ENCODE measurements at regions not wholly inside any gene's neighbourhood (a gene's known extent, or its start where the extent isn't known, plus 50 kb on each side); places are given as distances from the start of the nearest gene placed in this dataset.

DNA sequence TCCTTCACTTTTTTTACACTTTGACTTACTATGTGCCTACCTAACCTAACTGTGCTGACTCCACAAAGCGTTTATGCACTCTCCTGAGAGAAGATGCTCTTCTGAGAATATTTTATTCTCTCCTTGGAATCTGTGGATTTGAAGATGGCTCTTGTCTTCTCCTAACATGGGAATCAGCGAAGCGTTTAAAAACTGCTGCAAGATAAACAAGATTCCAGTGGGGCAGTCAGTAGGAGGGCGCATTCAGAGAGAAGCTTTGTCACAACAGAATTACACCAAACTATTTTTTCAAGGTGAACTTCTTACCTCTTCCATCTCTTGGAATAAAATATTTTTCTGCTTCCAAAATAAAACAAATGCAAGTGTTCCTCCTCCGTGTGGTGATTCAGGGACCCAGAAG is 113.1 kb downstream of the FOXD2 start:
- H3K9ac ChIP-seq (replicated peaks in 1 of 4; ENCODE audit: extremely low read depth in 1 of 4, low read depth in 3 of 4, low read length in 3 of 4): no peak overlapping the region
- no peak overlapping the region for H2BK120ac ChIP-seq (replicated peaks; ENCODE audit: low read depth, low read length)
- no peaks in the 10 kb centered on the region for H4K20me1 ChIP-seq (replicated peaks in 1 of 2; ENCODE audit: control insufficient read depth in 1 of 2, insufficient read depth in 2 of 2, low read length in 2 of 2)
- H3K23ac ChIP-seq (ENCODE audit: insufficient read length): no peak overlapping the region
- no peaks in the 10 kb centered on the region for H3K9me3 ChIP-seq (ENCODE audit: insufficient read depth in 2 of 2, low read depth in 1 of 2, low read length in 1 of 2)
- H2AK5ac ChIP-seq (ENCODE audit: low read depth, low read length): no peak overlapping the region
- no peak overlapping the region for H2BK20ac ChIP-seq (ENCODE audit: low read length)
- no peak overlapping the region for H3K4me3 ChIP-seq (ENCODE audit: extremely low read depth in 1 of 4, insufficient read depth in 2 of 4, low read depth in 3 of 4, low read length in 4 of 4)
- H4K91ac ChIP-seq (replicated peaks; ENCODE audit: insufficient read length, low read length): no peak overlapping the region
- no peaks in the 10 kb centered on the region for H3K79me2 ChIP-seq (ENCODE audit: control insufficient read depth in 1 of 2, insufficient read depth in 2 of 2, low read length in 2 of 2)
- no peak overlapping the region for H4K5ac ChIP-seq (ENCODE audit: insufficient read length, low read depth, low read length)
- H3K23me2 ChIP-seq (ENCODE audit: low read depth, low read length): no peaks in the 10 kb centered on the region
- no peaks in the 10 kb centered on the region for H3K36me3 ChIP-seq (ENCODE audit: control insufficient read depth in 2 of 4, insufficient read depth in 4 of 4, low read length in 3 of 4)
- 81% methylated on average over 5 of the region's 5 CpGs; no CpG with 5 or more reads in 1 of the 2 experiments for WGBS, 2 experiments (ENCODE audit: extremely low coverage in 1 of 2, insufficient coverage in 1 of 2, insufficient read length in 1 of 2, insufficient replicate concordance in 2 of 2, low coverage in 1 of 2, low lambda C conversion rate in 2 of 2, missing lambda C conversion rate in 1 of 2)
- H4K8ac ChIP-seq (ENCODE audit: extremely low read depth, insufficient read depth, low read length): no peak overlapping the region; the same call in 1 of the 2 replicates
- H3K14ac ChIP-seq (ENCODE audit: insufficient read length): no peak overlapping the region
- no peak overlapping the region for H3K4ac ChIP-seq (replicated peaks; ENCODE audit: insufficient read length, low read depth, low read length)
- peaks cover 0 to 15% (median 5%) of the 10 kb centered on the region in 4 experiments; a peak in 6 of 7 replicates for H3K4me1 ChIP-seq (replicated peaks in 1 of 4; ENCODE audit: control insufficient read depth in 3 of 4, insufficient read depth in 4 of 4, low read length in 3 of 4)
- CTCF ChIA-PET (ENCODE audit: partially characterized antibody): interaction anchor here (0.8 to 2.5 kb wide), 8 partner anchors 10 to 166 kb away, joined by 3 to 13 read pairs (median 4); no protein-coding TSS in a partner anchor
- no peak overlapping the region for H2BK5ac ChIP-seq (ENCODE audit: low read depth, low read length)
- H2AFZ ChIP-seq (ENCODE audit: low read length): no peak overlapping the region
- no peaks in the 10 kb centered on the region for H3K79me1 ChIP-seq (ENCODE audit: low read depth, low read length)
- H3K4me2 ChIP-seq (ENCODE audit: insufficient read depth in 1 of 2, low read depth in 2 of 2, low read length in 2 of 2): no peak overlapping the region
- H3K18ac ChIP-seq (ENCODE audit: extremely low read depth, low read length): no peak overlapping the region
- no peak for DNase-seq (ENCODE audit: low read depth in 1 of 2, low spot score in 2 of 2)
- H2BK12ac ChIP-seq (ENCODE audit: low read depth, low read length): no peak overlapping the region
- POLR2A ChIA-PET (ENCODE audit: partially characterized antibody): interaction anchor here (1.3 kb wide), 1 partner anchor 70 kb away, joined by 3 read pairs; no protein-coding TSS in a partner anchor
- no peak overlapping the region for H3K56ac ChIP-seq (replicated peaks; ENCODE audit: insufficient read length, low read depth, low read length)
- H3K27ac ChIP-seq (ENCODE audit: low read depth, low read length): no peak overlapping the region
- FAIRE-seq: no peak
- no peak overlapping the region for H2BK15ac ChIP-seq (ENCODE audit: low read length)
- H3K27me3 ChIP-seq (replicated peaks in 1 of 4; ENCODE audit: control insufficient read depth in 3 of 4, extremely low read depth in 1 of 4, insufficient read depth in 3 of 4, low read length in 3 of 4): peaks cover 0 to 2% (median 0%) of the 10 kb centered on the region in 4 experiments; a peak in 3 of 7 replicates
- TF ChIP-seq CREB1 (IDR thresholded peaks at IDR 0.05) (no peak), ATF2 (IDR thresholded peaks at IDR 0.05; ENCODE audit: low read length) (no peak), MAFK (IDR thresholded peaks at IDR 0.05; ENCODE audit: low read depth, low read length) (no peak), NANOG (IDR thresholded peaks at IDR 0.05; ENCODE audit: insufficient read depth, low read depth, low read length, poor library complexity, severe bottlenecking) (no peak), TAF7 (optimal IDR thresholded peaks at IDR 0.05; ENCODE audit: borderline replicate concordance, low read depth, low read length) (no peak), TCF12 (IDR thresholded peaks at IDR 0.05; ENCODE audit: low read depth, low read length) (no peak), RNF2 (IDR thresholded peaks at IDR 0.05; ENCODE audit: borderline replicate concordance, low read depth, low read length, missing control alignments, poor library complexity, severe bottlenecking) (no peak), BRCA1 (IDR thresholded peaks at IDR 0.05; ENCODE audit: low read depth, low read length) (no peak), EZH2 (IDR thresholded peaks at IDR 0.05; ENCODE audit: low read depth, low read length, severe bottlenecking) (no peak), TBP (IDR thresholded peaks at IDR 0.05; ENCODE audit: low read depth, low read length) (no peak), HDAC6 (IDR thresholded peaks at IDR 0.05; ENCODE audit: low read depth, low read length) (no peak), SUZ12 (IDR thresholded peaks at IDR 0.05; ENCODE audit: low read length) (no peak)

Data from H1 (cell line).